Lower lobe of right lung (tissue), 2 donors: ENCODE measurements at regions not wholly inside any gene's neighbourhood (a gene's known extent, or its start where the extent isn't known, plus 50 kb on each side); places are given as distances from the start of the nearest gene placed in this dataset.

Experiments
- ATAC-seq, 2 donors: fragments of 200-7000 bp; cut with Tn5 transposase; one replicate each; pipeline ENCODE4 v1.9.1; 2020 to 2022; ENCODE audit warnings: mild to moderate bottlenecking in 2 of 2, moderate library complexity in 2 of 2
- DNase-seq: peaks from one replicate; pipeline ENCODE4 v3.0.0-alpha.2; 2020
- H3K27ac ChIP-seq: fragments of 200-600 bp; one replicate; pipeline ENCODE4 v1.8.0; 2022
- H3K27me3 ChIP-seq: fragments of 200-600 bp; one replicate; pipeline ENCODE4 v1.8.0; 2022; ENCODE audit warnings: low read depth
- H3K36me3 ChIP-seq: fragments of 200-600 bp; one replicate; pipeline ENCODE4 v1.8.0; 2022; ENCODE audit warnings: mild to moderate bottlenecking
- H3K4me1 ChIP-seq: fragments of 200-600 bp; one replicate; pipeline ENCODE4 v1.8.0; 2022
- H3K4me3 ChIP-seq: fragments of 200-600 bp; one replicate; pipeline ENCODE4 v1.8.0; 2022; ENCODE audit warnings: mild to moderate bottlenecking
- H3K9me3 ChIP-seq: fragments of 200-600 bp; one replicate; pipeline ENCODE4 v1.8.0; 2022
- intact Hi-C: fragments of 100-400 bp; cut with DNase I; formaldehyde crosslinking; loops from one replicate; pipeline ENCODE4 v1.11.0; 2022
- TF ChIP-seq, protein P1 (sequence below): fragments of 200-600 bp; IDR thresholded peaks from one replicate; pipeline ENCODE4 v1.8.0; 2022; ENCODE audit warnings: antibody characterized with exemption, mild to moderate bottlenecking
- donor health status: DM: no; HTN: yes; CAD: no; lungs with severe emphysema.

DNA sequence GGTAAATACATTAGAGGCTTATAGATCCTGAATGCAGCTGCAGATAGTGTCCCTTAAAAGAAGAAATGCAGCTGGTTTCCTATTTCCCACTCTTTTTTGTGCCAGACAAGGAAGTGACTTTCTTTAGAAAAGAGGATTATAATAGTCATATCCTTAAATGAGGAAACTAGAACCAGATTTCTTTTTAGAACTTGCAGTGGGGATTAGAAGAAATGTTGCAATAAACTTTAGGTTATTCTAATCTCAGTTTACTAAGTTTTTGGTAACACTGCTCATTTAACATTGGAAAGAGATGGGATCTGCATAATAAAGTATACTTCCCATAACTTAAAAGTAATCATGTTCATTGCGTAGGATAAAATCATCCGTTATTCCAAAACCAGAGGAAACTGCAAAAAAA lies 101.9 kb downstream of the SLIT2 start:
- Histone ChIP-seq H3K4me3 (no peak overlapping the region), H3K36me3 (no peaks in the 10 kb centered on the region), H3K4me1 (no peaks in the 10 kb centered on the region), H3K27ac (no peak overlapping the region), H3K27me3 (no peaks in the 10 kb centered on the region), H3K9me3 (no peaks in the 10 kb centered on the region)
- intact Hi-C loops: no loop called here
- no peak for DNase-seq
- TF ChIP-seq, protein P1, sequence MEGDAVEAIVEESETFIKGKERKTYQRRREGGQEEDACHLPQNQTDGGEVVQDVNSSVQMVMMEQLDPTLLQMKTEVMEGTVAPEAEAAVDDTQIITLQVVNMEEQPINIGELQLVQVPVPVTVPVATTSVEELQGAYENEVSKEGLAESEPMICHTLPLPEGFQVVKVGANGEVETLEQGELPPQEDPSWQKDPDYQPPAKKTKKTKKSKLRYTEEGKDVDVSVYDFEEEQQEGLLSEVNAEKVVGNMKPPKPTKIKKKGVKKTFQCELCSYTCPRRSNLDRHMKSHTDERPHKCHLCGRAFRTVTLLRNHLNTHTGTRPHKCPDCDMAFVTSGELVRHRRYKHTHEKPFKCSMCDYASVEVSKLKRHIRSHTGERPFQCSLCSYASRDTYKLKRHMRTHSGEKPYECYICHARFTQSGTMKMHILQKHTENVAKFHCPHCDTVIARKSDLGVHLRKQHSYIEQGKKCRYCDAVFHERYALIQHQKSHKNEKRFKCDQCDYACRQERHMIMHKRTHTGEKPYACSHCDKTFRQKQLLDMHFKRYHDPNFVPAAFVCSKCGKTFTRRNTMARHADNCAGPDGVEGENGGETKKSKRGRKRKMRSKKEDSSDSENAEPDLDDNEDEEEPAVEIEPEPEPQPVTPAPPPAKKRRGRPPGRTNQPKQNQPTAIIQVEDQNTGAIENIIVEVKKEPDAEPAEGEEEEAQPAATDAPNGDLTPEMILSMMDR: no peak
- ATAC-seq: no peak

DNA sequence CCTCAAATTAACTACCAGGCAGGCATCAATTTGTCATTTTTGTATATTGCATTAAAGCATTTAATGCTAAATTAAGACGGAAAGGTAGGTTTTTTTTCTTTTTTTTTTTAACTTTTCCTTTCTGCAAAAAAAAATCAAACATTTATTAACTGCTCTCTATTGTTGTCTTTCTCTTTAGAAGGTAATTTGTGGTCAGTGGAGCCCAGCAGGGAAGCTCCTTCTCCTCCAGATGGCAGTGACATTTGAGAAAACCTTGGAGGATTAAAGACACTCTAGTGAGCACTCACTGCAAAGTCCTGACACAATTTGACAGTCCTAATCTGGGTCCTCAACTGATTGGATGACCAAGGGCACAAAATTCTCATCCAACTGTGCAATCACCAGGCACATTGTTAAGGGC lies 102.4 kb downstream of the SLIT2 start:
- Histone ChIP-seq H3K36me3 (no peaks in the 10 kb centered on the region), H3K4me3 (no peak overlapping the region), H3K9me3 (no peaks in the 10 kb centered on the region), H3K27me3 (no peaks in the 10 kb centered on the region), H3K4me1 (no peaks in the 10 kb centered on the region), H3K27ac (no peak overlapping the region)
- no peak for DNase-seq
- intact Hi-C loops: no loop called here
- TF ChIP-seq, protein P1: no peak
- no peak for ATAC-seq

DNA sequence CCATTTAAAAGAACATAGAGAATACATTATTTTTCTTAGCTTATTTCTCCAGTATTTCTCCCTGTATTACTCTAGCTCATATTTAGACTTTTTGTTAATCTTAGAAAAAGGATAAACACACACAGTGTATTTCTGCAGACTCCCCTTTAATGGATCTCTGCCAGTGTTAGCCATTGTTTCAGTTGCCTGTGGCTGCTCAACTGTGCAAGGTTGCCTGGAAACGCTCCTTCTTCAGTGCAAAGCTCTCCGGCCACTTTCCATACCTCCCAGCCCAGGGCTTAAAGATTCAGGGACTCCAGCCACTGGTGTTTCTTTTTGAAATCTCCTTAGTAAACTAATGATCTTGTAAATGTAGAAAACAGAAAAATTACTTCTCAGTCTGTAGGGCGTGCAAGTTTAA lies 104.9 kb downstream of the SLIT2 start:
- intact Hi-C loops: no loop called here
- ATAC-seq: no peak
- TF ChIP-seq, protein P1: no peak

DNA sequence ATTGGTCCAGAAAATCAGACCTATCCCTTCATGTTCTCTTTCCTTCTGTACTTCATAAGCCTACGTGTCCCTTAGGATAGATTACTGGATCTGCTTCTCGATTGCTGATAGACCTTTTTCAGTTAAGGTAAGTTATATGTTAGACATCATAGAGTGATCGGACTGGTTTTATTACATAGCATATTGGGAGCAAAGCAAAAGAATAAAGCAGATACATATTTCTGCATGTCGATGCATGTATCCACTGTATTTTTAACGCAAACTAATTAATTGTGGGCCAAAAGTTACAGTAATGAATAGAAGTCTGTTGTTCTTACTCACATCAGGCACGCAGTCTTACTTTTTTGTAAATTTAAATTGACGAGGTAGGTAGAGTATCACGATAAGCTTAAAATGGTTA lies 106.4 kb downstream of the SLIT2 start:
- ATAC-seq: no peak
- no peaks in the 10 kb centered on the region for H3K36me3 ChIP-seq
- no peaks in the 10 kb centered on the region for H3K27me3 ChIP-seq
- intact Hi-C loops: no loop called here
- no peak overlapping the region for H3K27ac ChIP-seq
- no peak overlapping the region for H3K4me3 ChIP-seq
- no peaks in the 10 kb centered on the region for H3K4me1 ChIP-seq
- no peaks in the 10 kb centered on the region for H3K9me3 ChIP-seq
- no peak for DNase-seq
- TF ChIP-seq, protein P1: no peak

More for the DNA sequence above, 104.9 kb downstream of the SLIT2 start:
- Histone ChIP-seq H3K9me3 (no peaks in the 10 kb centered on the region), H3K36me3 (no peaks in the 10 kb centered on the region), H3K4me1 (no peaks in the 10 kb centered on the region), H3K4me3 (no peak overlapping the region), H3K27me3 (no peaks in the 10 kb centered on the region), H3K27ac (no peak overlapping the region)
- no peak for DNase-seq

DNA sequence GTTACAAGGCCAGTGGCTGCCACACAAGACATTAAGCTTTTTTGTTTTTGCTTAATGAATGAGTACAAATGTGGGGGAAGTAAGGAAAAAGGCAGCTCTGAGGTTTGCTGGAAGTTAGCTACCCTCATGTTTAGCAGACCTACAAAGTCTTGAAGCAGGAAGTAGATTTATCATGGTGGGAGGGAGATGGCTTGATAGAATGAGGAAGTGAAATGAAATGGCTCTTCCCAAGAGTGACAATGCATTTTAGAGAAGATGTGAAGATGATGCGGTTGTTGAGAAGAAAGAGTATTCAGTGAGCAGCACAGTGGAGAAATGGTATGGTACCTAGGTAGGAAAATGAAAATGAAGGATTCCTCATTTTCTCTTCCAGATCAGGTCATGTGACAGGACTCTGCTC lies 108.0 kb downstream of the SLIT2 start:
- Histone ChIP-seq H3K9me3 (no peaks in the 10 kb centered on the region), H3K4me1 (no peaks in the 10 kb centered on the region), H3K4me3 (no peak overlapping the region), H3K36me3 (no peaks in the 10 kb centered on the region), H3K27ac (no peak overlapping the region), H3K27me3 (no peaks in the 10 kb centered on the region)
- TF ChIP-seq, protein P1: no peak
- intact Hi-C loops: no loop called here
- ATAC-seq (no peak), DNase-seq (no peak)

DNA sequence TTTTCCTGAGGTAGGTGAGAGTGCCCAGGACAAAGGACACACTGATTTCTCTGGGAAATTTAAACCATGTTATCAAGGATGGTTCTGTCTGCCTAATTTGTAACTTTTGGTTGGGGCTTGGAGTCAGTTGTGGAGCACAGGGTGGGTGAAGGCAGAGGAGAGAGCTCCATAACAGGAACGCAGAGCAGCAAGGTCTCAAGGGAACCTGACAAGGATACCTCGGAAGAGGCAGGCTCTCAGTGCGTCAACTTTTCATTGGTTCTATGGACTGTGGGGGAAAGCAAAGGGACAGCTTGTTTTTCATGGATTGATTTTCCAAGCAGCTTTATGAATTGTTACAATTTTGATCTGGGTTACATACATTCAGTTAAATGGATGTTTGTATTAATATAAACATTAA lies 110.4 kb downstream of the SLIT2 start:
- intact Hi-C loops: no loop called here
- TF ChIP-seq, protein P1: no peak
- Histone ChIP-seq H3K27me3 (no peaks in the 10 kb centered on the region), H3K27ac (no peak overlapping the region), H3K9me3 (no peaks in the 10 kb centered on the region), H3K4me3 (no peak overlapping the region), H3K36me3 (no peaks in the 10 kb centered on the region), H3K4me1 (no peaks in the 10 kb centered on the region)
- no peak for DNase-seq
- no peak for ATAC-seq
